ENCODE measurements at regions not wholly inside any gene's neighbourhood (a gene's known extent, or its start where the extent isn't known, plus 50 kb on each side); places are given as distances from the start of the nearest gene placed in this dataset.

GRCh38 chr12:67586951-67587350 is 61.6 kb upstream of the DYRK2 start:
- Histone ChIP-seq H3K27ac (no peak overlapping the region), H3K4me1 (no peaks in the 10 kb centered on the region), H3K4me3 (no peak overlapping the region), H3K36me3 (no peaks in the 10 kb centered on the region), H3K27me3 (no peaks in the 10 kb centered on the region), H3K9me3 (no peaks in the 10 kb centered on the region)
- no peak for TF ChIP-seq EP300 (IDR thresholded peaks at IDR 0.05)
- no peak for TF ChIP-seq POLR2A (IDR thresholded peaks at IDR 0.05)
- TF ChIP-seq CTCF (IDR thresholded peaks at IDR 0.05), result no peak
- DNase-seq (ENCODE audit: low spot score in 2 of 2), result no peak
- 78 to 86% methylated on average over 4 of the region's 4 CpGs for whole genome bisulfite sequencing, 2 donors

- no peak for TF ChIP-seq POLR2A (IDR thresholded peaks at IDR 0.05)
- TF ChIP-seq CTCF (IDR thresholded peaks at IDR 0.05), result no peak
- TF ChIP-seq EP300 (IDR thresholded peaks at IDR 0.05), result no peak
- WGBS, 2 donors, result 78 to 79% methylated on average over 3 of the region's 3 CpGs
- no peak for DNase-seq (ENCODE audit: low spot score in 2 of 2)
- Histone ChIP-seq H3K27ac (no peak overlapping the region), H3K9me3 (no peaks in the 10 kb centered on the region), H3K36me3 (no peaks in the 10 kb centered on the region), H3K4me3 (no peak overlapping the region), H3K27me3 (no peaks in the 10 kb centered on the region), H3K4me1 (peaks cover 0 to 14% (median 2%) of the 10 kb centered on the region in 4 donors)
Measured at GRCh38 chr12:67589078-67589477, 59.5 kb upstream of the DYRK2 start.

- no peak for DNase-seq (ENCODE audit: low spot score in 2 of 2)
- Histone ChIP-seq H3K27ac (no peak overlapping the region), H3K36me3 (no peaks in the 10 kb centered on the region), H3K4me3 (no peak overlapping the region), H3K4me1 (peaks cover 0 to 14% (median 2%) of the 10 kb centered on the region in 4 donors), H3K9me3 (no peaks in the 10 kb centered on the region), H3K27me3 (no peaks in the 10 kb centered on the region)
- TF ChIP-seq POLR2A (IDR thresholded peaks at IDR 0.05) (no peak), EP300 (IDR thresholded peaks at IDR 0.05) (no peak), CTCF (IDR thresholded peaks at IDR 0.05) (no peak)
- 62 to 65% methylated on average over 4 of the region's 4 CpGs for WGBS, 2 donors
Measured at GRCh38 chr12:67590149-67590790, 58.3 kb upstream of the DYRK2 start.

GRCh38 chr12:67592228-67593011 is 56.1 kb upstream of the DYRK2 start:
- 93 to 94% methylated on average over 2 of the region's 2 CpGs for WGBS, 2 donors

More at GRCh38 chr12:67592228-67593011, 56.1 kb upstream of the DYRK2 start:
- no peaks in the 10 kb centered on the region for H3K9me3 ChIP-seq
- TF ChIP-seq EP300 (IDR thresholded peaks at IDR 0.05) (no peak), CTCF (IDR thresholded peaks at IDR 0.05) (no peak), POLR2A (IDR thresholded peaks at IDR 0.05) (no peak)
- H3K4me1 ChIP-seq, result peaks cover 0 to 14% (median 2%) of the 10 kb centered on the region in 4 donors
- H3K36me3 ChIP-seq, result no peaks in the 10 kb centered on the region
- DNase-seq (ENCODE audit: low spot score in 2 of 2), result no peak
- H3K4me3 ChIP-seq, result no peak overlapping the region
- peak overlapping the region in 1 of 4 donors; percentile 1 for H3K27ac ChIP-seq
- H3K27me3 ChIP-seq, result no peaks in the 10 kb centered on the region

All from tibial nerve (tissue), 4 donors.